Activated CD4-positive, alpha-beta T cell treated with anti-CD3 and anti-CD28 coated beads, Interleukin-2, Interleukin-4, amounts not matched to agents 100 ng/mL and 50 ng/mL, durations not matched to agents 16 hours and 8 hours (primary cell): ENCODE measurements at regions not wholly inside any gene's neighbourhood (a gene's known extent, or its start where the extent isn't known, plus 50 kb on each side); places are given as distances from the start of the nearest gene placed in this dataset.

Experiments used
- DNase-seq: peaks from one replicate; pipeline ENCODE4 v3.0.0-alpha.2; 2020; ENCODE audit warnings: low spot score

GRCh38 chr10:59595593-59595992 lies 114.1 kb downstream of the SLC16A9 start:
- no peak for DNase-seq

GRCh38 chr10:59593768-59594167 lies 115.9 kb downstream of the SLC16A9 start:
- DNase-seq = no peak

GRCh38 chr10:59589796-59590195 lies 119.9 kb downstream of the SLC16A9 start:
- DNase-seq = no peak

DNA sequence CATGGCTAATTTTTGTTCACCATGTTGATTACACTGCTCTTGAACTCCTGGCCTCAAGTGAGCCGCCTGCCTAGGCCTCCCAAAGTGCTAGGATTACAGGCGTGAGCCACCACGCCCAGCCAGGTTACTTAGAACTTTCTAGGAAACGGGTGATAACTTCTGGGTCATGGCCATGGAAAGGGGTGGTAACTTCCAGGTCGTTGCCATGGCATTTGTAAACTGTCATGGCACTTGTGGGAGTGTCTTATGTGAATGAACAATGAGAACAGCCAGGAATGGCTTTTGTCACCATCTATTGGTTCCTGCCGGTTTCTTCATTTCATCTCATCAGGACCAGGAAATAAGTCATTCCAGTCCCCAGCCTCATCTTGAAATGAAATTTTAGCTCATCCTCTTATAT lies 120.9 kb downstream of the SLC16A9 start:
- no peak for DNase-seq

GRCh38 chr10:59587756-59588140 lies 121.9 kb downstream of the SLC16A9 start:
- DNase-seq = no peak

GRCh38 chr10:59587083-59587755 lies 122.4 kb downstream of the SLC16A9 start:
- no peak for DNase-seq

GRCh38 chr10:59586407-59586891 lies 123.2 kb downstream of the SLC16A9 start:
- DNase-seq = no peak

- DNase-seq = no peak
These were observed 124.5 kb downstream of the SLC16A9 start for GRCh38 chr10:59585046-59585700.

DNA sequence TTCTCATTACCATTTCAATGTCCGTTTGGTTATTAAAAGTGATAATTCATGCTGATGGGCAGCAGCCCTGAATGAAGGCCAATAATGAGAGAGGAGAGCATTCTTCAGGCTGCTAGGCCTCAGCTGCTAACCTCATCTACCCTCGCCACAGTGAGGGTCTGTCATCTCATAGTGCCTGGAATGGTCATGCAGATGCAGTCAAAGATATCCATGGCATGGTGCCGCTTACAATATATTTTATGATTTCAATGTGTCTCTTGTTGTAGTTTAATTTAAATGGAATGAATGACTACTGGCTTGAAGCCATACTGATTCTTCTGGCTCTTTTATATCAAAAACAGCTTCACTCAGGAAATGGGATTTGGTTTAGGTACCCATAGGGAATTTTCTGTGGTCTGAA lies 126.9 kb downstream of the SLC16A9 start:
- no peak for DNase-seq

- no peak for DNase-seq
These were observed 127.6 kb downstream of the SLC16A9 start for GRCh38 chr10:59582058-59582457.

- peak; percentile 4 for DNase-seq
These were observed 129.4 kb downstream of the SLC16A9 start for GRCh38 chr10:59580026-59580863.

DNA sequence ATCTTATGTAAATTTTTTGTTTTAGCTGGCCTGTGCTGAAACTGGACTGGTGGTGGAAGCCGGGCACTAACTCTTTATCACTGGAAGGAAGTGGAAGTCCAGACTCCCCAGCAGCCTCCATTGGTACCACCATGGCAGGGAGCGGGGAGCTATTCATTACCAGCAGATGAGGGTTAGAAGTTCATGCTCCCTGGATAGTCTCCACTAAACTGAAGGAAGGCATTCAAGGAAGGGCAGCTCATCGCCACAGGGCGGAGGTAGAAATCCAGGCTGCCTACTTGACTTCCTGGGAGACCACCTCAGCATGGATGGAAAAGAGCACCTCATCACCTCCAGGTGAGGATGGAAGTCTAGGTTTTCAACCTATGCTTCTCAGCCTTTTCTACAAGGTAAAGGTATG lies 130.9 kb downstream of the SLC16A9 start:
- no peak for DNase-seq

GRCh38 chr10:59577984-59578383 lies 131.7 kb downstream of the SLC16A9 start:
- no peak for DNase-seq

DNA sequence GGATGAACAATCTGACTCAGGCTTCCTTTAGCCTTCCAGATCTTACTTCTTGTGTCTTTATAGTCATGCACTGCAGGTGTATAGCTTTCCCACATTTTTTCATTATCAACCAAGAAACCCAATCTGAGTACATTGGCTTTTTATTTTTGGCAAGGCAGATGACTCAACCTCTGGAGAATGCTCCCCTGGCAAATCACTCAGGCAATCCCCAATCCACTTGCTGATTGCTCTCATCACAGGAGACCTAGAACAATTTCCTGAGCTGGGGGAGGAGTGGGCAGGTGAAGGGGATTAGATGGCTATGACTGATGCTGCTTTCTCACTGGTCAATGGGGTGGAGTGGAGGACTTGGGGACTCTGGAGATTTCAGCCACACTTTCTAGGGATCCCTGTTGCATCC lies 134.4 kb downstream of the SLC16A9 start:
- no peak for DNase-seq

DNA sequence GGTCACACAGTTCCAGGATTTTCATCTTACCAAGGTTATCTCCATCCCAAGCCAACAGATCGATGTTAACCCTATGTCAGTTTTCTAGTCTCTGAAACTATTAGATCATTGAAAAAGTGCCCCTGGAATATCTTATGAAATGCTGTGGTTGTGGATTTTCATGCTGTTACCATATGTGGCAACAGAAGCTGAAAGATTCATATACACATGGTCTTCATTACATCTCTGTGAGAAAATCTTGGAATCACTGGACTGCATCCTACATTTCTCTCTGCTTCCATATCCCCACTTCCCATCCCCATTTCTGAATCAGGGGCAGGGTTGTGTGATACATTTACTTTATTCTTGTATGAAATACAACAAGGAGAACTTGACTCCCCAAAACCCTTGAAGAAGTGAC lies 146.1 kb downstream of the SLC16A9 start:
- no peak for DNase-seq

DNA sequence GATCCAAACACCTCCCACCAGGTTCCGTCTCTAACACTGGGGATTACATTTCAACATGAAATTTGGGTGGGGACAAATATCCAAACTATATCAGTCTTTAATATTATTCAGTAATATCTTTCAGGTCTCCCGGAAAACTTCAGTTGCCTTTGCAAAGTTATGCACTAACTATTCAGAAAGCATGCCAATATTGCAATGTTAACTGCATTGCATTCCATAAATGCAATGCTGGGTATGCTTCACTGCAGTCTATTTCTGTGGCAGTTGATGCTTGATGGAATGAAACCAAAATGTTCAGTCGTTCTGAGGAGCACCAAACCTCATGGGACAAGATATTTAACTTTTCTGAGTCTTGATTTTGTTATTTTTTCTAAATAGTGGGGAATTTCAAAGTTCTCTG lies 147.5 kb downstream of the SLC16A9 start:
- no peak for DNase-seq

- DNase-seq = no peak
These were observed 148.1 kb downstream of the SLC16A9 start for GRCh38 chr10:59561477-59562121.

- no peak for DNase-seq
These were observed 148.7 kb downstream of the SLC16A9 start for GRCh38 chr10:59560990-59561389.

- no peak for DNase-seq
These were observed 149.5 kb downstream of the SLC16A9 start for GRCh38 chr10:59560161-59560560.

GRCh38 chr10:59558066-59558465 lies 151.6 kb downstream of the SLC16A9 start:
- DNase-seq = no peak

DNA sequence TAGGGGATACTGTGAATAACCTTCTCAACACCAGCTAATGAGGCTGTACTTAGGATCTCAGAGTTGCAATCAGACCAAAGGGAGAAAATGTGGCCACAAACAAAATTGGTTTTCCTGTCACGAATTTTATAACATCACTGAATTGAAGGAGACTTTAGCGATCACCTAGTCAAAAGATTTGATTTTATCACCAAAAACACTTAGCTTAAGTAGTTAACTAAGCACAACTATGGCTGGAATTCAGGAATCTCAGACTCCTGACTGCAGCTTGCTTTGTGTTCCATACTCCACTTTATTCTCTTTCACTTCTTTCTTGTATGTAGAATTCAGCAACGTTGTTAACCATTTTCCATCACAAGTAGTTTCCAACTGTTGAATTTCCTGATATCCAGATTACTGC lies 152.0 kb downstream of the SLC16A9 start:
- DNase-seq = no peak

DNA sequence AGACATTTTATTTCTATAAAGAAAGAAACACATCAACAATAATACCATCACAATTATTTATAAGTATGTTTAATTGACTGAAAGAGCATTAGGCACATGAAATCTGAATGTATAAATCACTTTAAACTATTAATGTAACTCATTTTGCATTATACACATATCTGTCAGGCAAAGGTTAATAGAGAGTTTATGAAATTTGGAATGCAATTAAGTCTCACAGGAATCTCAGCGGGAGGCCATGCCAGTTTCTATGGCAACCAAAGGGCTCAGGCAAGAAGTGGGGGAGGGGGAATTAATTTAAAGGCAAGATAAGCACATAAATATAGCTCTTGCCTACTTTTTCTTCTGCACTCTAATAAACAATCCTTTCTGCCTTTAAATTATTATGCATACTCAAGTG lies 152.6 kb downstream of the SLC16A9 start:
- DNase-seq = no peak
